Astrocyte (in vitro differentiated cells and primary cell): ENCODE measurements at regions not wholly inside any gene's neighbourhood (a gene's known extent, or its start where the extent isn't known, plus 50 kb on each side); places are given as distances from the start of the nearest gene placed in this dataset.

Source experiments
- EZH2 ChIP-seq: IDR thresholded peaks from 2 replicates; pipeline ENCODE4 v1.6.1; 2012; ENCODE audit warnings: mild to moderate bottlenecking, low read length, inconsistent platforms; ENCODE audit not compliant: insufficient read depth
- TF ChIP-seq, protein P1 (sequence below): IDR thresholded peaks from 2 replicates; pipeline ENCODE4 v1.5.1; 2011; ENCODE audit warnings: low read depth, mild to moderate bottlenecking, inconsistent platforms, low read length, moderate library complexity; ENCODE audit not compliant: insufficient read depth

DNA sequence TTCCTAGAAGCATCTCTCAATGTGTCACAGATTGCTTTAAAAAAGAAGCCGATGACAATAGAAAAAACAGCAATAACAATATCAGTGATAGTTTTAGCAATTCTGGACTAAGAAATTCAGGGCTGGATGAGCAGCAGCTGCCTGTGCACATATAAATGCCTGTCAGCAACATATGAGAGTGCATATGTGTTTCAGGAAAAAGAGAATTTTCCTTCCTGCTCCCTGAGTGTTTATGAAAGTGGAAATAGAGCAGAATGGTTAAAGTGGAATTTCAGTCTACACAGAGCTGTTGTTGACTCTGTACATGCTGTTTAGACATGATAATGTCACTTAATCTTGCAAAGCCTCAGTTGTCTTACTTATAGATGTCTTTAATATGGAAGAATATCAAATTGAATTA lies 164.4 kb upstream of the PCDH7 start:
- TF ChIP-seq, protein P1, sequence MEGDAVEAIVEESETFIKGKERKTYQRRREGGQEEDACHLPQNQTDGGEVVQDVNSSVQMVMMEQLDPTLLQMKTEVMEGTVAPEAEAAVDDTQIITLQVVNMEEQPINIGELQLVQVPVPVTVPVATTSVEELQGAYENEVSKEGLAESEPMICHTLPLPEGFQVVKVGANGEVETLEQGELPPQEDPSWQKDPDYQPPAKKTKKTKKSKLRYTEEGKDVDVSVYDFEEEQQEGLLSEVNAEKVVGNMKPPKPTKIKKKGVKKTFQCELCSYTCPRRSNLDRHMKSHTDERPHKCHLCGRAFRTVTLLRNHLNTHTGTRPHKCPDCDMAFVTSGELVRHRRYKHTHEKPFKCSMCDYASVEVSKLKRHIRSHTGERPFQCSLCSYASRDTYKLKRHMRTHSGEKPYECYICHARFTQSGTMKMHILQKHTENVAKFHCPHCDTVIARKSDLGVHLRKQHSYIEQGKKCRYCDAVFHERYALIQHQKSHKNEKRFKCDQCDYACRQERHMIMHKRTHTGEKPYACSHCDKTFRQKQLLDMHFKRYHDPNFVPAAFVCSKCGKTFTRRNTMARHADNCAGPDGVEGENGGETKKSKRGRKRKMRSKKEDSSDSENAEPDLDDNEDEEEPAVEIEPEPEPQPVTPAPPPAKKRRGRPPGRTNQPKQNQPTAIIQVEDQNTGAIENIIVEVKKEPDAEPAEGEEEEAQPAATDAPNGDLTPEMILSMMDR = no peak
- TF ChIP-seq EZH2 = no peak
